ENCODE measurements at regions not wholly inside any gene's neighbourhood (a gene's known extent, or its start where the extent isn't known, plus 50 kb on each side); places are given as distances from the start of the nearest gene placed in this dataset.
A peak's percentile ranks its signal among the peaks of the same experiment; 100 is the strongest.

- H3K4me1 ChIP-seq (ENCODE audit: insufficient read depth, low read length, poor library complexity, severe bottlenecking): peaks cover 8% of the 10 kb centered on the region
- no peaks in the 10 kb centered on the region for H4K20me1 ChIP-seq (ENCODE audit: insufficient read depth, low read length)
- no peak overlapping the region for H3K4me2 ChIP-seq (ENCODE audit: low read length)
- no peaks in the 10 kb centered on the region for H3K9me2 ChIP-seq (ENCODE audit: insufficient read depth, low read length)
- no peak overlapping the region for H3K27ac ChIP-seq (ENCODE audit: low read depth, low read length, poor library complexity, severe bottlenecking)
- no peak overlapping the region for H3K4me3 ChIP-seq (ENCODE audit: low read depth, low read length, poor library complexity, severe bottlenecking)
- no peaks in the 10 kb centered on the region for H3K79me2 ChIP-seq (ENCODE audit: insufficient read depth, low read depth, low read length)
- intact Hi-C loops (cut with micrococcal nuclease; ENCODE audit: unreplicated experiment): no loop called here
- BruUV-seq (replicated peaks): no TSS peak
- H2AFZ ChIP-seq (ENCODE audit: low read length): no peak overlapping the region
- CTCF ChIA-PET (ENCODE audit: unreplicated experiment): no interaction called here
- no peak for DNase-seq (ENCODE audit: low spot score)
- POLR2A ChIA-PET: interaction anchor here (0.6 kb wide), 1 partner anchor 1042 kb away, joined by 4 read pairs; no protein-coding TSS in a partner anchor
- TF ChIP-seq EZH2phosphoT487 (IDR thresholded peaks at IDR 0.05; ENCODE audit: borderline replicate concordance, low read depth, low read length): no peak
- TF ChIP-seq CTCF (conservative IDR thresholded peaks at IDR 0.05; ENCODE audit: low read length): no peak
- H3K9me3 ChIP-seq (ENCODE audit: low read length): no peaks in the 10 kb centered on the region
- H3K36me3 ChIP-seq (ENCODE audit: insufficient read depth, low read length): no peaks in the 10 kb centered on the region
Observed at GRCh38 chr9:134265078-134265477, 61.2 kb upstream of the RXRA start.

GRCh38 chr9:134266418-134266817 is 59.8 kb upstream of the RXRA start:
- no peak overlapping the region for H3K4me2 ChIP-seq (ENCODE audit: low read length)
- intact Hi-C loops (cut with micrococcal nuclease; ENCODE audit: unreplicated experiment): no loop called here
- H3K4me1 ChIP-seq (ENCODE audit: insufficient read depth, low read length, poor library complexity, severe bottlenecking): peaks cover 8% of the 10 kb centered on the region
- H3K9me3 ChIP-seq (ENCODE audit: low read length): no peaks in the 10 kb centered on the region
- H3K4me3 ChIP-seq (ENCODE audit: low read depth, low read length, poor library complexity, severe bottlenecking): no peak overlapping the region
- ChIA-PET POLR2A (no interaction called here), CTCF (ENCODE audit: unreplicated experiment) (no interaction called here)
- no TSS peak for BruUV-seq (replicated peaks)
- TF ChIP-seq CTCF (conservative IDR thresholded peaks at IDR 0.05; ENCODE audit: low read length): no peak
- TF ChIP-seq EZH2phosphoT487 (IDR thresholded peaks at IDR 0.05; ENCODE audit: borderline replicate concordance, low read depth, low read length): no peak
- H4K20me1 ChIP-seq (ENCODE audit: insufficient read depth, low read length): no peaks in the 10 kb centered on the region
- DNase-seq (ENCODE audit: low spot score): no peak
- no peak overlapping the region for H3K27ac ChIP-seq (ENCODE audit: low read depth, low read length, poor library complexity, severe bottlenecking)
- H2AFZ ChIP-seq (ENCODE audit: low read length): no peak overlapping the region
- H3K9me2 ChIP-seq (ENCODE audit: insufficient read depth, low read length): no peaks in the 10 kb centered on the region
- no peaks in the 10 kb centered on the region for H3K79me2 ChIP-seq (ENCODE audit: insufficient read depth, low read depth, low read length)
- H3K36me3 ChIP-seq (ENCODE audit: insufficient read depth, low read length): no peaks in the 10 kb centered on the region

GRCh38 chr9:134267305-134267880 is 58.9 kb upstream of the RXRA start:
- Histone ChIP-seq H2AFZ (ENCODE audit: low read length) (no peak overlapping the region), H4K20me1 (ENCODE audit: insufficient read depth, low read length) (no peaks in the 10 kb centered on the region), H3K9me2 (ENCODE audit: insufficient read depth, low read length) (no peaks in the 10 kb centered on the region), H3K4me2 (ENCODE audit: low read length) (peak overlapping the region; percentile 39; the same call in 1 of the 2 replicates), H3K9me3 (ENCODE audit: low read length) (no peaks in the 10 kb centered on the region), H3K27ac (ENCODE audit: low read depth, low read length, poor library complexity, severe bottlenecking) (no peak overlapping the region), H3K4me3 (ENCODE audit: low read depth, low read length, poor library complexity, severe bottlenecking) (no peak overlapping the region), H3K79me2 (ENCODE audit: insufficient read depth, low read depth, low read length) (no peaks in the 10 kb centered on the region), H3K4me1 (ENCODE audit: insufficient read depth, low read length, poor library complexity, severe bottlenecking) (peaks cover 14% of the 10 kb centered on the region), H3K36me3 (ENCODE audit: insufficient read depth, low read length) (no peaks in the 10 kb centered on the region)
- POLR2A ChIA-PET: interaction anchor here (1.1 kb wide), 1 partner anchor 32 kb away, joined by 3 read pairs; no protein-coding TSS in a partner anchor
- intact Hi-C loops (cut with micrococcal nuclease; ENCODE audit: unreplicated experiment): no loop called here
- CTCF ChIA-PET (ENCODE audit: unreplicated experiment): no interaction called here
- DNase-seq (ENCODE audit: low spot score): no peak
- 0 out of 2 replicates have a peak, but pooled peaks have one; percentile 11 for TF ChIP-seq CTCF (conservative IDR thresholded peaks at IDR 0.05; ENCODE audit: low read length)
- TF ChIP-seq EZH2phosphoT487 (IDR thresholded peaks at IDR 0.05; ENCODE audit: borderline replicate concordance, low read depth, low read length): no peak
- no TSS peak for BruUV-seq (replicated peaks)

Measured in OCI-LY7 (cell line).